ENCODE measurements at regions not wholly inside any gene's neighbourhood (a gene's known extent, or its start where the extent isn't known, plus 50 kb on each side); places are given as distances from the start of the nearest gene placed in this dataset.

- Histone ChIP-seq H3K4me1 (peaks cover 0 to 5% of the 10 kb centered on the region in 2 donors), H3K9me3 (no peaks in the 10 kb centered on the region), H3K27me3 (no peaks in the 10 kb centered on the region), H3K36me3 (no peaks in the 10 kb centered on the region), H3K4me3 (no peak overlapping the region), H3K27ac (no peak overlapping the region)
- intact Hi-C loops (cut with DNase I; ENCODE audit: low total_unique reads) = loop anchor here (10.0 kb wide), 1 partner anchor 1480 kb away; no protein-coding TSS in a partner anchor
- no peak for DNase-seq (ENCODE audit: low spot score in 2 of 2)
- TF ChIP-seq POLR2A (IDR thresholded peaks at IDR 0.05) = no peak
- no peak for TF ChIP-seq POLR2AphosphoS5 (IDR thresholded peaks at IDR 0.05)
- TF ChIP-seq, protein P1, sequence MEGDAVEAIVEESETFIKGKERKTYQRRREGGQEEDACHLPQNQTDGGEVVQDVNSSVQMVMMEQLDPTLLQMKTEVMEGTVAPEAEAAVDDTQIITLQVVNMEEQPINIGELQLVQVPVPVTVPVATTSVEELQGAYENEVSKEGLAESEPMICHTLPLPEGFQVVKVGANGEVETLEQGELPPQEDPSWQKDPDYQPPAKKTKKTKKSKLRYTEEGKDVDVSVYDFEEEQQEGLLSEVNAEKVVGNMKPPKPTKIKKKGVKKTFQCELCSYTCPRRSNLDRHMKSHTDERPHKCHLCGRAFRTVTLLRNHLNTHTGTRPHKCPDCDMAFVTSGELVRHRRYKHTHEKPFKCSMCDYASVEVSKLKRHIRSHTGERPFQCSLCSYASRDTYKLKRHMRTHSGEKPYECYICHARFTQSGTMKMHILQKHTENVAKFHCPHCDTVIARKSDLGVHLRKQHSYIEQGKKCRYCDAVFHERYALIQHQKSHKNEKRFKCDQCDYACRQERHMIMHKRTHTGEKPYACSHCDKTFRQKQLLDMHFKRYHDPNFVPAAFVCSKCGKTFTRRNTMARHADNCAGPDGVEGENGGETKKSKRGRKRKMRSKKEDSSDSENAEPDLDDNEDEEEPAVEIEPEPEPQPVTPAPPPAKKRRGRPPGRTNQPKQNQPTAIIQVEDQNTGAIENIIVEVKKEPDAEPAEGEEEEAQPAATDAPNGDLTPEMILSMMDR (IDR thresholded peaks at IDR 0.05) = no peak
Observed at GRCh38 chr1:172955161-172955815, 95.5 kb downstream of the TNFSF18 start.

GRCh38 chr1:172956871-172957270 is 93.9 kb downstream of the TNFSF18 start:
- TF ChIP-seq POLR2A (IDR thresholded peaks at IDR 0.05) = no peak
- TF ChIP-seq, protein P1 (IDR thresholded peaks at IDR 0.05) = no peak
- Histone ChIP-seq H3K4me1 (no peaks in the 10 kb centered on the region), H3K4me3 (no peak overlapping the region), H3K36me3 (no peaks in the 10 kb centered on the region), H3K9me3 (no peaks in the 10 kb centered on the region), H3K27me3 (no peaks in the 10 kb centered on the region), H3K27ac (no peak overlapping the region)
- intact Hi-C loops (cut with DNase I; ENCODE audit: low total_unique reads) = loop anchor here (10.0 kb wide), 1 partner anchor 1478 kb away; no protein-coding TSS in a partner anchor
- no peak for DNase-seq (ENCODE audit: low spot score in 2 of 2)

DNA sequence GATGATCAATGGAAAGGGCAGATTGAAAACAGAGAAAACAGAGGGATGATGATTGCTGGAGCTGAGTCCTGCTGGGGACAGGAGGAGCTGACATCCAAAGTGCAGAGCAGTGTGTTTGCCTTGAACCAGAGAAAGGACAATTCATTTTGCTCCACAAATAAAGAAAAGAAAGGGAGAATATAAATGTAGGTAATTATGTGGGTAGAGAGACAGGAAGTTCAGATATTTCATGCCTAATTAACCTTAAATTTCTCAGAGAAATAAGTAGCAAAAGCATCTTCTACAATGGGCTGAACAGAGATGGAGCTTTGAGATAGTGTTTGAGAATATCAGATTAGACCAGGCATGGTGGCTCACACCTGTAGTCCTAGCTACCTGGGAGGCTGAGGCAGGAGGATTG is 93.2 kb downstream of the TNFSF18 start:
- H3K9me3 ChIP-seq = no peaks in the 10 kb centered on the region
- intact Hi-C loops (cut with DNase I; ENCODE audit: low total_unique reads) = loop anchor here (10.0 kb wide), 1 partner anchor 1477 kb away; no protein-coding TSS in a partner anchor
- no peak for DNase-seq (ENCODE audit: low spot score in 2 of 2)
- H3K27ac ChIP-seq = no peak overlapping the region
- no peaks in the 10 kb centered on the region for H3K4me1 ChIP-seq
- TF ChIP-seq, protein P1 (IDR thresholded peaks at IDR 0.05) = no peak
- TF ChIP-seq POLR2A (IDR thresholded peaks at IDR 0.05) (no peak), POLR2AphosphoS5 (IDR thresholded peaks at IDR 0.05) (no peak)
- H3K27me3 ChIP-seq = no peaks in the 10 kb centered on the region
- no peaks in the 10 kb centered on the region for H3K36me3 ChIP-seq
- no peak overlapping the region for H3K4me3 ChIP-seq

GRCh38 chr1:172959571-172959970 is 91.2 kb downstream of the TNFSF18 start:
- H3K9me3 ChIP-seq = no peaks in the 10 kb centered on the region
- H3K4me3 ChIP-seq = no peak overlapping the region
- H3K36me3 ChIP-seq = no peaks in the 10 kb centered on the region
- DNase-seq (ENCODE audit: low spot score in 2 of 2) = no peak
- intact Hi-C loops (cut with DNase I; ENCODE audit: low total_unique reads) = loop anchor here (10.0 kb wide), 1 partner anchor 1475 kb away; no protein-coding TSS in a partner anchor
- no peaks in the 10 kb centered on the region for H3K4me1 ChIP-seq
- H3K27ac ChIP-seq = no peak overlapping the region
- TF ChIP-seq, protein P1 (IDR thresholded peaks at IDR 0.05) = no peak
- no peak for TF ChIP-seq POLR2A (IDR thresholded peaks at IDR 0.05)
- TF ChIP-seq POLR2AphosphoS5 (IDR thresholded peaks at IDR 0.05) = no peak
- no peaks in the 10 kb centered on the region for H3K27me3 ChIP-seq

DNA sequence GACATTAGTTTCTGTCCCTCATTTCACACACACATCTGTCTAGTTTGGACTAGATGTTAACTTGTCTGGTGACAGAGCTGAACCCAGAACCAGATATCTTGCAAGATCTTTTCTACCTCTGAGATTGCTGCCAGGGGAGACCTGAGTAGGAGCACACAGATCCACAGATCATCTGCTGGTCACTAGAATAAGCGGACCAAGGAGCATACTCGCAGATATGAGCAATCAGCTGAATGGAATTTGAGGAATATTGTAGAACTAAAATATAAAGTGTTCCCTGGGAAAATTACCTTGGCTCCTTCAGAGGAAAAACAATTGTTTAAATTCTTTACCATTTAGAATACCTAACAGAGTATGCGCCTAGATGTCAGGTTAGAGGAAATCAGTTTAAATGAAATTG is 90.7 kb downstream of the TNFSF18 start:
- intact Hi-C loops (cut with DNase I; ENCODE audit: low total_unique reads) = no loop called here
- no peaks in the 10 kb centered on the region for H3K36me3 ChIP-seq
- DNase-seq (ENCODE audit: low spot score in 2 of 2) = no peak
- no peaks in the 10 kb centered on the region for H3K9me3 ChIP-seq
- TF ChIP-seq POLR2A (IDR thresholded peaks at IDR 0.05) = no peak
- no peaks in the 10 kb centered on the region for H3K27me3 ChIP-seq
- H3K4me3 ChIP-seq = no peak overlapping the region
- no peaks in the 10 kb centered on the region for H3K4me1 ChIP-seq
- H3K27ac ChIP-seq = no peak overlapping the region

Measured in breast epithelium (tissue), 4 donors.